IPS DF 4.7 (cell line): ENCODE measurements at regions not wholly inside any gene's neighbourhood (a gene's known extent, or its start where the extent isn't known, plus 50 kb on each side); places are given as distances from the start of the nearest gene placed in this dataset.

Experiments used
- DNase-seq: peaks from one replicate; pipeline ENCODE4 v3.0.0-alpha.2; 2013; ENCODE audit warnings: low spot score; ENCODE audit errors: extremely low read depth

DNA sequence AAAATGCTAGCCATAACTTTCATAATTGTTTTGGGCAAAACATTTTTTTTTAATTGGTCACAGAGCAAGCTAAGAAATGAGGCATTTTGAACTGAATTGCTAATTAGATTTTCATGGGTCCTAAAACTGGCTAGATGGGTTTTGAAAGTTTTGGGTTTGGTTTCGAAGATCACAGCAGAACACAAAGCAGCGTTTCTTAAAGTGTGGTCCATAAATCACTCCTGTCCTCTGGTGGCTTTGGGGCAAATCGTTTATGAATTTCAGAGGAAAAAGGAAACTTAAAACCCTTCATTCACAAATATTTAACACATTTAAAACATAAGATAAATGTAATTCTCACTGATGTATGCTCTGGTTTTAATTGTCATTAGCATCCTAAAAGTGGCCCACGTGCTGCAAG, 503.7 kb downstream of the SPATA31D1 start:
- DNase-seq: no peak

GRCh38 chr9:82495884-82496777, 507.6 kb downstream of the SPATA31D1 start:
- DNase-seq: no peak

DNA sequence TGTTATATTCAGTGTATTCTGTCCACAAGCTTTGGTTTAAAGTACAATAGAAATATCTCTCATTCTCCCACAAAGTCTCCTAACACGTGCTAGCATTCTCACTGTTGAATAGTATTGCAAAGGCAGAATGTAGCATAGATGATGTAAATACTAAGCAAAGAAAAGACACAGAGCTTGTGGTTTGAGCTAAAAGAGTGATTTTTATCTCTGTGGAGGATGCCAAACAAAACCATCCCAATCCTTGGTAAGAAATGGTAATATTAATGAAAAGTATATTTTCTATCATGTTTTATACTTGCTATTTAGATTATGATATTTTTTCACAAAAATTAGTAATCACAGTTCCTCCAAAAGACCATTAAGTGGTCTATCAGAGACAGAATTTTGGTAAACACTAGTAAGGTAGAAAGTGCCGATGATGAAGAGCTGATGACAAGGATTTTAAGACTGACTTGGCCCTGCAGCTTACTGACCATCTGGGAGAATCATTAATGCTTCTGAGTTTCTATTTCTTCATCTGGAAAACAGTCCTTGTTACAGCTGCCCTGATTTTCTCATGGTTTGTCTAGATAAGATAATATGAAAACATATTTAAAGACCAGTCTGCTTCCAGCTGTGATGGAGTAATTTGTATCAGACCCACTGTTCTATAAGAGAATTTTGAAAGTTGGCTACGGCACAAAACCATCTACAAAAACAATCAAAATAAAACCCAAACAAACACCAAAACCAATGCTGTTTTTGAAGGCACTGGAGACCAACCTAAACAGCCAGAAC, 510.2 kb downstream of the SPATA31D1 start:
- no peak for DNase-seq

DNA sequence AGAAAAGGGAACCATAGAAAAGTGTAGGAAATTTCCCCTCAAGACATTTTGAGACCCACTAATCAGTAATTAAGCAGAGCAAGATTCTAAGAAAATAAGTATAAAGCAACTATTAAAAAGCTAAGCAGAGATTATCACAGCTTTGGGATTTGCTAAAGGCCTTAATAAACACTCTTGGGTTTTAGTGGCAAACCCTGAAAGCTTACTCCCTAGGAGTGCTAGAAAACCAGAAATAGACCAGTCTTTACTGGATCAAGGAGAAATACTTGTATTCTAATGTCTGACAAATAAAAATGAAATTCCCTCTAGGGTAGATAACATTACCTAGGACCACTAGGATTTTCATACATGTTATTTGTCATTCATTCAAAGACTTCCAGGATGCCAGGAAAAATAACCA, 510.8 kb downstream of the SPATA31D1 start:
- DNase-seq: no peak

GRCh38 chr9:82504620-82505019, 516.0 kb downstream of the SPATA31D1 start:
- DNase-seq: no peak

- DNase-seq: no peak
These were observed 523.1 kb downstream of the SPATA31D1 start for GRCh38 chr9:82511626-82512025.

GRCh38 chr9:82512728-82513127, 524.2 kb downstream of the SPATA31D1 start:
- DNase-seq: no peak

DNA sequence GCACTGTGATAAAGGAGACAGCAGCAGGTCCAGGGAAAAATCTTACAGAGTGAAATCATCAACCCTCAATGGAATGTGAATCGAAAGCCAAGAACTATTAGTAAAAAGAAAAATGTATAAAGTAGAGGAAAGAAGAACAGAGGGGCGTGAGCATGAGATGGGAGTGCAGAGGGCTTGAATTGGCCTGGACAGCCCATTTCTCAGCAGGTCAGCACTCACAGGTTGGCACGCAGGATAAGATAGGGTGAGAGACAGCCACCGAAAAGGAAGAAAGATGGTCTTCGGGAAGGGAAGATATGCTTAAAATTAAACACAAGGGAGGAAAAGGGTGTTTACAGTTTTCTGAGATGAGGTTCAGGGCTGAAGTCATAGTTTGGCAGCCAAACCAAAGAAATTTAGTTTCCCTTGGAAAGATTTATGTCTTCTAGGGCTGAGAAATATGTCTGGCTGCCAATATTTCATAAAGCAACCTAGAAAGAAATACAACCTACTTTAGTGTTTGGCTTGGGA, 524.7 kb downstream of the SPATA31D1 start:
- no peak for DNase-seq

DNA sequence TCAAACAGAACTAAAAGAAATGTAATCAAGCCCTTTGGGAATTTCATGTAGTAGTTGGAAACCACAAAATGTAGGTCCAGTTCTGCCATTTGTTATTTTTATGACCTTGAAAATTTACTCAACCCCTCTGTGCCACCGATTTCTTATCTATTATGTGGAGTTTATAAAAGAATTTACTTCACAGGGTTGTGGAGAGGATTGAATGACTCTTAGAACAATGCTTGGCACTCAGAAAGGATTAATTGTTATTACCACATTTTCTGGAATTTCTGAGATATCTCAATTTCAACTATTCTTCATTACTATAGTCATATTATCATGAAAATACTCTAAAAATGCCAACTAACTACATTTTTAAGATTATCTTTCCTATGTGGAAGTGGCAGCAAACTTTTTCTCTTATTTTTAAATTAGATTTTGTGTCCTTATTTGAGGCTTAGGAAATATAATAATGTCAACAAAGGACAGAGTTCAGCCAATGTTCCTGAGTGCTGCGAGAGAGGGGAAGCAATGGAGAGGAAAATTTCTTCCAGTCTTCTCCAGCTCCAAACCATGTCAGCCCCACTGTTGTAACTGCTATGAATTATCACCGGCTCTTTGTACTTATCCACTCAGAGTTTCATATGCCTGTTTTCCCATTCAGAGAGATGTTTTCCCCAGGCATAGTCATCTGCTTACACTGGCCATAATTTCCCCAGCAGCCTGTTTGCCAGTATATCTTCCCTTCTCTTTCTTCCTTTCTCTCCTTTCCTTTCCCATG, 525.6 kb downstream of the SPATA31D1 start:
- DNase-seq: no peak

GRCh38 chr9:82518868-82519267, 530.3 kb downstream of the SPATA31D1 start:
- DNase-seq: no peak

- no peak for DNase-seq
These were observed 530.8 kb downstream of the SPATA31D1 start for GRCh38 chr9:82519332-82519731.

DNA sequence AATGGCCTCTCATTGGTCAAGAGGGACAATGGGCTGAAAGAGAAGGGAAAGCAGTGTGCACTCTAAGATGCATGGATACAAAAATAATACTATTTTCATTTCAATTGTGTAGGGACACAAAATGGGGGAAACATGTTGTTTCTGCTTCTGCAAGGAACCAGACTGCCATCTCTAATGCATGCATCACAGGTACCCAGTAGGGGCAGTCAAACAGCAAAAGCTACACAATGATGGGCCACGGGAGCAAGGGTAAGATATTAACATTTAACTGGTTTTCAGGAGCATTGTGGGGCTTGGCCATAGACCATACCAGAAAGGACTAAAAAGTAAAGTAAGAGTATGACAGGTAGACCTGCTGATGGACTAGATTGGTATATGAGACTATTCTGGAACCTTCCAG, 535.8 kb downstream of the SPATA31D1 start:
- no peak for DNase-seq

DNA sequence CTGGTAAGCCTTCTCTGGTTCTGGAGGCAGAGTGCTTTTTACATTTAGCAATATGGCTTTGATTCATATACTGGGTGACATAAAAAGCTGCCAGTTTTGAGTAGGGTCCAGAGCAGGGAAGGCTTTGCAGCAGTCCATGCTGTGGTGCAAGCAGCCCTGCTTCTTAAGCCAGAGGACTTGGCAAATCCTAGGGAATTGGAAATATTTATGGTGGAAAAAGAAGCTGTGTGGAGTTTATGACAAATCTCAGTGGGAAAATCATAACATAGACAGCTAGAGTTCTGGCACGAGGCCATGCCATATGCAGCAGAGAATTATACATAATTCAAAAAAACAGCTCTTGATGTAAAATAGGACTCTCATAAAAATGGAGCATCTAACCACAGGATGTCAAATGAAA, 536.4 kb downstream of the RASEF start:
- no peak for DNase-seq

- no peak for DNase-seq
These were observed 531.1 kb downstream of the RASEF start for GRCh38 chr9:82531795-82532194.

- no peak for DNase-seq
These were observed 530.3 kb downstream of the RASEF start for GRCh38 chr9:82532504-82533180.

DNA sequence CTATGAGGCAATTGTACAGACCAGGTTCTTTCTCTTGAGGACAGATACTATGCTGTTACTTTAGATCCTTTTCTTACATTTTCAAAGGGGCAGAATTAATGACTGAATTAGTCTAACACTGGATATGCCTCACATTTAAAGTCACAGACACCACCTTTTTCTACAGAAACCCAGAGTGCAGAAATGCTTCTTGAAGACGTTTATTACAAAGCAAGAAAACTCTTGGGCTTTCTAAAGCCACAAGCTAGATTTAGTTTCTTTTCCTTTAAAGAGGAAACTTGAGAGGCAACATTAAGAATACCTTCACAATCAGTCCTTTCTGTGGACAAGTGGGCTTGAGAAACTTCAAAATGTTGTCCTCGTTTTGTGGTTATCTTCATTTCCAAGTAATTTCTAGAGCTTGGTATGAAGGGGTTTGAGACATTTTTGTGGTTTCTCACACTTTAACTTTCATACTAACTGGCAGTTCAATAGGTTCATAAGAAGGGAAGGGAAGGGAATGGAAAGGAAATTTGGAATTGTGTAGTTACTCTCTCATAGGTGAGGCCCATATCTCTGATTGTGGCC, 527.4 kb downstream of the RASEF start:
- no peak for DNase-seq

DNA sequence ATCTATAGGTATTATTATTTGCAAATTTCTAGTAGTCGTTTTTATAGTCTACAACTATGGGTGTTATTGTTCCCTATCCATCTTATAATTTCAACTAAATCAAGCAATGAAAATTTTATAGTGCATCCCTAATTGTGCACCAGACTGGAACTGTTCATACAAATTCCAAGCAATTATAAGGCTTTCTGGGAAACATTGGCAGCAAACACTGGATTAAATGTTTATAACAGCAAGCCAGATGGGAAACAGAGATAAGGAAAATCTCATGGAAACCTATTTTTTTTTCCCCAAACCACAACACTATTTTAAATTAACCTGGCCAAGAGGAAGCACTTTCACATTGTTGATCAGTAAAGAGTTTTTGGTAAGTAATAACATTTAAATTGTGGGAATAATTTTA, 524.3 kb downstream of the RASEF start:
- no peak for DNase-seq

DNA sequence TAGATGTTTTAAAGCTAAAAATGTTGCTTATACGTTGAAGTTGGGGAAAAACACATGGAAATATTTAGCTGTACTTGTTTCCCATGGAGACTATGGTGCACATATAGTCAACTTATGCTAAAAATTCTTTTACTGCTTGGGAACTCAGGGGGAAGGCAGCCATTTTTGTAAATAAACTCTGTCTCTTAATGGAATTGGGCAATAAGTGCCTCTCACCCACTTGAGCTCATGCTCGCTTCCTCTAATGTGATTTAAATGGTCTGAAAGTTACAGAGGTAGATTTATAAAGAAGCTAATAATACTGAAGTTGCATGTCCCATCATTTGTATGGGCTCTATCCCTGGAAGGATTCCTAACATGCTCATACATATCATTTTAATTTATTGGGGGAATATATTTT, 523.8 kb downstream of the RASEF start:
- no peak for DNase-seq

- no peak for DNase-seq
These were observed 522.9 kb downstream of the RASEF start for GRCh38 chr9:82539856-82540579.

- no peak for DNase-seq
These were observed 519.2 kb downstream of the RASEF start for GRCh38 chr9:82543726-82544125.
